HUES6 (cell line): ENCODE measurements at regions not wholly inside any gene's neighbourhood (a gene's known extent, or its start where the extent isn't known, plus 50 kb on each side); places are given as distances from the start of the nearest gene placed in this dataset.
"Not testable (repeated sequence)": the region's sequence is repeated elsewhere in the genome, so short reads cannot be mapped to it uniquely, and the experiment has no call there.

ENCODE experiments used
- H3K27ac ChIP-seq: 2 replicates; pipeline ENCODE4 v1.7.0; 2013; ENCODE audit warnings: low read depth, mild to moderate bottlenecking, low read length, inconsistent platforms
- H3K27me3 ChIP-seq: 2 replicates; pipeline ENCODE4 v1.6.1; 2013; ENCODE audit warnings: low read length; ENCODE audit not compliant: control insufficient read depth, insufficient read depth
- H3K36me3 ChIP-seq: 2 replicates; pipeline ENCODE4 v1.6.1; 2013; ENCODE audit warnings: low read length; ENCODE audit not compliant: control insufficient read depth, insufficient read depth
- H3K4me1 ChIP-seq: 2 replicates; pipeline ENCODE4 v1.6.1; 2013; ENCODE audit warnings: low read length; ENCODE audit not compliant: control insufficient read depth, insufficient read depth
- H3K4me3 ChIP-seq: 2 replicates; pipeline ENCODE4 v1.5.1; 2013; ENCODE audit warnings: low read depth, low read length
- H3K9ac ChIP-seq: one replicate; pipeline ENCODE4 v1.6.1; 2013; ENCODE audit warnings: mild to moderate bottlenecking, low read length
- H3K9me3 ChIP-seq: 2 replicates; pipeline ENCODE4 v1.6.1; 2013; ENCODE audit warnings: low read depth, low read length; ENCODE audit not compliant: control insufficient read depth, insufficient read depth

GRCh38 chr2:150672311-150672710 is 184.8 kb upstream of the RND3 start:
- H3K36me3 ChIP-seq = no peaks in the 10 kb centered on the region
- H3K27me3 ChIP-seq = no peaks in the 10 kb centered on the region
- no peak overlapping the region for H3K9ac ChIP-seq

DNA sequence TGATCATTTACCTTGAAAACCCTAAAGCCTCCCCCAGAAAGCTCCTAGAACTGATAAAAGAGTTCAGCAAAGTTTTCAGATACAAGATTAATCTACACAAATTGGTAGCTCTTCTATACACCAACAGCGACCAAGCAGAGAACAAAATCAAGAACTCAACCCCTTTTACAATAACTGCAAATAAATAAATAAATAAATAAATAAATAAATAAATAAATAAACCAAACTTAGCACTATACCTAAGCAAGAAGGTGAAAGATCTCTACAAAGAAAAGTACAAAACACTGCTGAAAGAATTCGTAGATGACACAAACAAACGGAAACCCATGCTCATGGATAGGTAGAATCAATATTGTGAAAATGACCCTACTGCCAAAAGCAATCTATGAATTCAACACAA is 182.0 kb upstream of the RND3 start:
- Histone ChIP-seq H3K9ac (no peak overlapping the region), H3K4me3 (no peak overlapping the region), H3K36me3 (no peaks in the 10 kb centered on the region), H3K9me3 (no peaks in the 10 kb centered on the region), H3K27me3 (no peaks in the 10 kb centered on the region), H3K4me1 (no peaks in the 10 kb centered on the region), H3K27ac (no peak overlapping the region)

More at GRCh38 chr2:150672311-150672710, 184.8 kb upstream of the RND3 start:
- Histone ChIP-seq H3K4me1 (peaks cover 1% of the 10 kb centered on the region; the same call in 1 of the 2 replicates), H3K27ac (no peak overlapping the region), H3K4me3 (no peak overlapping the region), H3K9me3 (no peaks in the 10 kb centered on the region)

DNA sequence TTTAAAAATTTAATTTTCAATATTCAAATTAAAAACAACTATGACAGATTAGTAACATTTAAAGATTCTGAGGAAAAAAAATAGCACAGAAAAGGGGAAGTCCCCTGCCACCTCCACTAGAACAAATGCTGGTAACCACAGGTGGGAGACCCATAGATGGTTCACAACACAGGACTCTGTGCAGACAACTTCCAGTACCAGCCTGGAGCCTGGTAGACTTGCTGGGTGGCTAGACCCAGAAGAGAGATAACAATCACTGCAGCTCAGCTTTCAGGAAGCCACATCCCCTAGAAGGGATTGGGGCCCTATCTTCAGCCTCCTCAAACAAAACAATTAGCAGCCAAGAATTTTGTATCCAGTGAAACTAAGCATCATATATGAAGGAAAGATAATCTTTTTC is 179.6 kb upstream of the RND3 start:
- H3K36me3 ChIP-seq, H3K27me3 ChIP-seq, H3K4me1 ChIP-seq, H3K27ac ChIP-seq, H3K4me3 ChIP-seq, H3K9ac ChIP-seq: not testable (repeated sequence)
- H3K9me3 ChIP-seq = peaks cover 16% of the 10 kb centered on the region

GRCh38 chr2:150663143-150663542 is 175.7 kb upstream of the RND3 start:
- no peak overlapping the region for H3K4me3 ChIP-seq
- peaks cover 38% of the 10 kb centered on the region for H3K9me3 ChIP-seq
- no peaks in the 10 kb centered on the region for H3K36me3 ChIP-seq
- H3K4me1 ChIP-seq = no peaks in the 10 kb centered on the region
- no peak overlapping the region for H3K9ac ChIP-seq
- H3K27me3 ChIP-seq = no peaks in the 10 kb centered on the region
- no peak overlapping the region for H3K27ac ChIP-seq

- no peaks in the 10 kb centered on the region for H3K27me3 ChIP-seq
- H3K4me3 ChIP-seq = no peak overlapping the region
- no peaks in the 10 kb centered on the region for H3K36me3 ChIP-seq
- H3K4me1 ChIP-seq = no peaks in the 10 kb centered on the region
- H3K9me3 ChIP-seq = peaks cover 24% of the 10 kb centered on the region
- no peak overlapping the region for H3K27ac ChIP-seq
- no peak overlapping the region for H3K9ac ChIP-seq
Measured at GRCh38 chr2:150656002-150656401, 168.5 kb upstream of the RND3 start.

GRCh38 chr2:150653351-150653750 is 165.9 kb upstream of the RND3 start:
- Histone ChIP-seq H3K27ac (no peak overlapping the region), H3K4me1 (no peaks in the 10 kb centered on the region; the same call in 1 of the 2 replicates), H3K9ac (no peak overlapping the region), H3K27me3 (no peaks in the 10 kb centered on the region), H3K36me3 (no peaks in the 10 kb centered on the region), H3K9me3 (peaks cover 14% of the 10 kb centered on the region; the same call in 1 of the 2 replicates), H3K4me3 (no peak overlapping the region)

GRCh38 chr2:150647943-150648342 is 160.5 kb upstream of the RND3 start:
- H3K9ac ChIP-seq = no peak overlapping the region
- H3K4me3 ChIP-seq = no peak overlapping the region
- H3K27ac ChIP-seq = no peak overlapping the region
- H3K27me3 ChIP-seq = no peaks in the 10 kb centered on the region
- H3K9me3 ChIP-seq = no peaks in the 10 kb centered on the region
- no peaks in the 10 kb centered on the region for H3K36me3 ChIP-seq
- peaks cover 9% of the 10 kb centered on the region; the same call in 1 of the 2 replicates for H3K4me1 ChIP-seq

DNA sequence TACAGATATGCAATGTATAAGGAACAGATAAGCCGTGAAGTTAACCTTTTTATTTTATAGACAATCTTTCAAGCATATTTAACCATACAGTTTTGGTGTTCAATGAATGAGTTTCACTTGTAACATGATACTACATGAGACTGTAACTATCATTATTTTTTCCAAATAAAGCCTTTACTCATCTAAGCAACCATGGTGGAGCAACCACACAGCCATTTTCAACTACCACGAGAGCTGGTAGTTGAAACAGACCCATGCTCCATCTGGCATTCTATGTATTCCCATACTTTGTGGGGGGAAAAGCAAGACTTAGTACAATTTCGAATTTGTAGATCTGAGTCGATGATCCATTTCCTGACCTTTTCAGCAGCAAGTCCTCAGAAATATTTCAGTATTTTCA is 159.3 kb upstream of the RND3 start:
- Histone ChIP-seq H3K36me3 (no peaks in the 10 kb centered on the region), H3K9ac (no peak overlapping the region), H3K27ac (no peak overlapping the region), H3K4me3 (no peak overlapping the region), H3K9me3 (no peaks in the 10 kb centered on the region), H3K4me1 (peaks cover 9% of the 10 kb centered on the region; the same call in 1 of the 2 replicates), H3K27me3 (no peaks in the 10 kb centered on the region)

DNA sequence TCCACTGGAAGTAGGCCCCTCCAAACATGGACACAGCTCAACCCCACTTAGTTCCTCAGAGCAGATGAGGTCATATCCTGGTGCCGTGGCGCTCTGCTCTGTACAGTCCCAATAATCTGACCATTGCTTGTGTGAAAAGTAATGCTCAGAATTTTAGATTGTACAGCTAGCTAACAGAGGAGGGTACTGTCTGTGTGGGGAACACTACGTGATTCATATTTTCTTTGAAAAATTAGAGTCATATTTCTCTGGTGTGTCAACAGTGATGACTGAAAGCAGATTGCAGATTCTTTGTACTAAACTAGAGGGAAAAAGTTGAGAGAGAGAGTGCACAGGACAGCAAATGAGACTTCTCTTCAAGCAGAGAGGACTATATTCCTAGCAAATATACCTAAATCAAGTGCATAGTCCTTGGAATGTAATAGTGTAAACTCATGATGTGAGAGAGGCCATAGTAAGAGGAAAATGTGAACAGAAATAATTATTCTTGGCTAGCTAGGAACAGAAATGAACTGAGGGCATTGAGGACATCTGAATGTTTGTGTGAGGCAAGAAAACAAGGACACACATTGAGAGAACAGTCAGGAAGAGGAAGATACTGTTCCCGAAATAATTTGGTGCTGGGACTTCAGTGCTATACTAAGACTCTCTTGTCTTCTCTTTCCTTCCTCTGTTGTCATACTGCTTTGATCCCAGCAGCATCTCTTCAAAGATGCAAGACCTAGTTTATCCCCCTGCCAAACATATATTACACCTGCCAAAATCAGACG is 157.0 kb upstream of the RND3 start:
- Histone ChIP-seq H3K4me3 (no peak overlapping the region), H3K4me1 (peaks cover 9% of the 10 kb centered on the region), H3K27me3 (no peaks in the 10 kb centered on the region), H3K9me3 (no peaks in the 10 kb centered on the region), H3K9ac (no peak overlapping the region), H3K36me3 (no peaks in the 10 kb centered on the region), H3K27ac (no peak overlapping the region)

DNA sequence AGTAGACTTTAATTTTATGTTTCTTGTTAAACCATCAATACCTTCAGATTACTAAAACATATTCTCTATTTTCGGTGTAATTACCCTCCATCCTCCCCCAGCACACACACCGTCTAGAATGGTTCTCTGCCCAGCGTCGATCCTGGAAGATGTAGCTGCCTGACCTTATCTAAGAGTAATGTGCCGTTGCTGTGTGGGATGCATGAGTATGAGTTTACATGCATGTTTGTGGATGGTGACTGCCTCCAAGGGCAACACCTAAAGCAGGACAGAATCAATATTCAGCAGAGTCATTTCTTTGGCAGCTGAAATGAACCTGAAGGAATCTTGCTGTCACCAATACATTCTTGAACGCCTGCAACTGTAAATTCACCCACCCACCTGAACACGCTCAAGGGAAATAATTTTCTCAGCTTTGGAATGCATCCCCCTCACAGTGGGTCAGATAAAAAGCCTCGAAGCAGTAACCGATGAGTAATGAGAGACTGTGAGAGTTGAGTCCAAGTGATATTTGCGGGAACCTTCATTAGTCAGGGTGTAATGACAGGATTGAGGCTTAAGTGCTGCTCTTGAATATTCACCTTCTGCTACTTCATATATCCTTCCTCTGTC is 155.8 kb upstream of the RND3 start:
- H3K9me3 ChIP-seq = no peaks in the 10 kb centered on the region
- H3K27ac ChIP-seq = no peak overlapping the region
- no peak overlapping the region for H3K4me3 ChIP-seq
- H3K9ac ChIP-seq = no peak overlapping the region
- peaks cover 9% of the 10 kb centered on the region for H3K4me1 ChIP-seq
- H3K36me3 ChIP-seq = no peaks in the 10 kb centered on the region
- H3K27me3 ChIP-seq = no peaks in the 10 kb centered on the region

GRCh38 chr2:150640039-150640438 is 152.6 kb upstream of the RND3 start:
- no peaks in the 10 kb centered on the region; the same call in 1 of the 2 replicates for H3K4me1 ChIP-seq
- H3K36me3 ChIP-seq = no peaks in the 10 kb centered on the region
- no peak overlapping the region for H3K27ac ChIP-seq
- H3K9me3 ChIP-seq = no peaks in the 10 kb centered on the region
- H3K9ac ChIP-seq = no peak overlapping the region
- no peak overlapping the region for H3K4me3 ChIP-seq
- no peaks in the 10 kb centered on the region for H3K27me3 ChIP-seq
